GM21717 (cell line): ENCODE measurements at regions not wholly inside any gene's neighbourhood (a gene's known extent, or its start where the extent isn't known, plus 50 kb on each side); places are given as distances from the start of the nearest gene placed in this dataset.

Experiments
- ATAC-seq: cut with Tn5 transposase; IDR thresholded peaks from one replicate; pipeline ENCODE4 v1.9.1; 2021; ENCODE audit warnings: mild to moderate bottlenecking, moderate library complexity; ENCODE audit not compliant: unreplicated experiment

DNA sequence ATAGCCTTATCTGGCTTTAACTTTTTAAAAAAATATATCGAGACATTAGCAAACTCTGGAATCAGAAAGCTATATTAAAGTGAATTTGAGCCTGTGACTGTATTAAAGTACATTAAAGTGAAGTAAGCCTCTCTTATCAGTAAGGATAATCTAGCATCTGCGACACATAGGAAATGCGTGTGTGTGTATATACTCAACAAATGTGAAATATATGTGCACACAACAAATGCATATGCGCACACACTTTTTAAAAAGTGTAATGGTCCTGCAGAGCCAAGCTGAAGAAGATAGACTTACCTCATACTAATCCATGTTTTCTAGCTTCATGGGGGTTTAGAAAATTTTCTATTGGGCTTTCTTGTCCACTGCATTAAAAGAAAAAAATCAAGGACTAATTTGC, 437.1 kb downstream of the ZIC1 start:
- no peak for ATAC-seq

DNA sequence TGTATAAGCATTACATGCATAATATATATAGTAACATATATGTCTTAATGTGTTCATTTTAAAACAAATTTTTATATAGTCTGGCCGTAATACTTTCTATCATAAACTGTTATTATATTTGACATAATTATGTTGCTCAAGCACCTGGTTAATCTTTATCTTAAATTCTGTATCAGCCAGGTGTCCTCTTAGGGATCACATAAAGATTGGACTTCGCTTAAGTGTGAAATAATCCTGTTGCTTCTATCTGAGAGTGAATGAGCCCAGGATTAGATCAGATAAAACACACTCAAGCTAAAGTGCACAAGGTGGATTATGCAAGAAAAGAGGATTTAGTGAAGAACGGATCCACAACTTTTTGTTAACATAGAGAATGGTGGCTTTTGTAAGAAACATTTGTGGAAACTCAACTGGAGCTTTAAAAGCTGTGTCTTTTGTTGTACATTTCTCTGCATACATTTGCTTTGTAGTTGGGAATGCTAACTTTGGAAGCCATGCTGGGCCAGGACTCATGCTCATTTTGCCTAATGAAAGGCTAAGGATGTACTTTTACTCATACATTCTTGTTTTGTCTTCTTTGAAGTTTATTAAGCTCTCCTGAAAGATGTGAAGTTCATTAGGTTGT, 437.8 kb downstream of the ZIC1 start:
- ATAC-seq: no peak

DNA sequence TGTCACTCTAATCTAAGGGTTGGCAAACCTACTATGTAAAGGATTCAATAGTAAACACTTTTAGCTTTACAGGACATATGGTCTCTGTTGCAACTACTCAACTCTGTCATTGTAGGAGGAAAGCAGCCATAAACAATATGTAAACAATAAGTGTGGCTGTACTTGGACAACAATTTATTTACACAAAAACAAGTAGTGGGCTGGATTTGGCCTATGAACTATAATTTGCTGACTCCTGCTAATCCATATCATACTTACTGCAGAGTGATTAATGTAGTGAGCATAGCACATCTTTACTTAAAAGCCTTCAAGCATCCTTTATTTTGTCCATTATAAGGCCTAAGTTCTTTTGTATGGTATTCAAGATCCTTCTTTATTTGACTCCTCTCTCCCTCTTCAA, 441.9 kb downstream of the ZIC1 start:
- no peak for ATAC-seq

DNA sequence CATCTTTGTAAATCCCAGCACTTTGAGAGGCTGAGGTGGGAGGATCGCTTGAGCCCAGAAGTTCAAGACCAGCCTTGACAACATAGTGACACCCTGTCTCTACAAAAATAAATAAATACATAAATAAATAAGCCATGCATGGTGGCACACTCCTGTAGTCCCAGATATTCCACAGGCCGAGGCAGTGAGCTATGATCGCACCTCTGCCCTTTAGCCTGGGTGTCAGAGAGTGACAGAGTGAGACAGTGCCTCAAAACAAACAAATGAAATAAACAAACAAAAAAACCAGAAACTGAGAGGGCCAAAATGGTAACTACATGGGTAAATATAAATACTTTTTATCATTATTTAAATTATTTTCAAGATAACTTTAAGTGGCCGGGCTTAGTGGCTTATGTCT, 445.4 kb downstream of the ZIC1 start:
- no peak for ATAC-seq

DNA sequence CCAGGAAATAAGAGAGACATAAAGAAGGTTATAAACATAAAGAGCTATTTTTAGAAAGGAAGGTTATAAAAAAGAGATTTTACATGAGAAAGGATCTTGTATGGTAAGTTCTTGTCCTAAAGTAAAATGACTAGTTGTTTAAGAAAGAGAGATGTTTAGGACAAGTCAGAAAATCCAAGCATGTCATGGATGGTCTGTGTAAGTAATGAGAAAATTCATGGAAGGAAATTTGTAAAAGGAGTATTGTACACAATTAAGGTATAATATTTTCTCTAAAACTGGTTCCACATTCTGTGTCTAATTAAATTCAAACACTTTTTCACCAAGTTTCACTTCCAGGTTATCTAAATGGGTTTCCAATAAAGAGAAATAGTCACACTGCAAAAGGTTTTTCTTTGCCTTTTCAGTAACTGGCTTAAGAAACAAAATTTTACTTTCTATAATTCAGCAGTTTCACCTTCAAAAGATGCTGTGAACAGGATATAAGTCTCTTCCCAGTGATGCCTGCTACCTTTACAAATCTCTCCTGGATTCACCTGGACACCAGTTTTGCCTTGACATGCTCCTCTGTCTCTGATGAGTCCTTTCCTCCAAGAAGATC, 455.7 kb downstream of the ZIC1 start:
- ATAC-seq: no peak

DNA sequence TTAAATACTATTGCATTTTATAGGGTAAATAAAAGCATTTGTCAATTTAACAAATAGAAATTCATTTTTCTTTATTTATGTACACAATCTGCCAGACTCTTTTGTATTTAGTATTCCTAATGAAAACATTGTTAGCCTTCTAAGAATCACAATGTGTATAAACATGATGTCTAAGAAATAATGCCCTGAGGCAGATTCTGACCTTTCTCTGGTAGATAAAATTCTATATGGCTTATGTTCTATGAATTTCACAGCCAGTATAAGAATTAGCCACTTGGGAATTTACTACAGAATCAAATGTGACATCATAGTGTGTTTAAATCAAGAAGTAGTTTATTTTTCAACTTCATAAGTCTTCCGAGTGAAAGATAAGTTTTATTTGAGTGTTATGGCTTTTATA, 457.4 kb downstream of the ZIC1 start:
- no peak for ATAC-seq

DNA sequence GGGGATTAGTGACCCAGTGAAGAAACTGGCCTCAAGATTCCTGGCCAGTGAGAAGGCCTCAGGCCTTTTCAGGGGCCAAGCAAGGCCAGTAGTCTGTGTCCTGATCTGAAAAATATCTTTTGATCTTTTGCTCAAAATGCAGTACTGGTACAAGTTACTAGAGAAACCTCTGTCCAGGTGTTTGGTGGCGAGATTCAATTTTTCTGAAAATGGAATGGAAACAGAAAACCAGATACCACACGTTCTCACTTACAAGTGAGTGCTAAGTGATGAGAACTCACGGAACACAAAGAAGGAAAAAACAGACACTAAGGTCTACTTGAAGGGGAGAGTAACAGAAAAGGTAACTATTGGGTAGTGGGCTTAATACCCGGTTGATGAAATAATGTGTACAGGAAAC, 463.4 kb downstream of the ZIC1 start:
- peak; percentile 61 for ATAC-seq

DNA sequence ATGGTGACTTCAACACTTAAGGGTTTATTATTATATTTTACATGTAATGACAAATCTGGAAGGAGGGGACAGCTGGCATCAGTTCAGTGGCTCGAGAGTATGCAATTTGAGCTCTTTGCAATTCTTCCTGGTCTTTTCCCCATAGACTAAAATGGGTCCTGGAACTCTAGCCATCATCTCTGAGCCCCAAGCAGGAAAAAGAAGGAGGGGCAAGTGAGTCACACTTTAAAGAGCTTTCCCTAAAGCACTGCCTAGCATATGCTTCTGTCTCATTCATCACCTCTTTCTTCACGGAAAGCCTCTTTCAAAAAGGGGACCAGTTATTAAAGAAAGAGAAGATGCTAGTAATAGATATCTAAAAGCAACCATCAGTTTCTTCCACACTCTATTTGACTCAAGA, 466.3 kb downstream of the ZIC1 start:
- no peak for ATAC-seq

DNA sequence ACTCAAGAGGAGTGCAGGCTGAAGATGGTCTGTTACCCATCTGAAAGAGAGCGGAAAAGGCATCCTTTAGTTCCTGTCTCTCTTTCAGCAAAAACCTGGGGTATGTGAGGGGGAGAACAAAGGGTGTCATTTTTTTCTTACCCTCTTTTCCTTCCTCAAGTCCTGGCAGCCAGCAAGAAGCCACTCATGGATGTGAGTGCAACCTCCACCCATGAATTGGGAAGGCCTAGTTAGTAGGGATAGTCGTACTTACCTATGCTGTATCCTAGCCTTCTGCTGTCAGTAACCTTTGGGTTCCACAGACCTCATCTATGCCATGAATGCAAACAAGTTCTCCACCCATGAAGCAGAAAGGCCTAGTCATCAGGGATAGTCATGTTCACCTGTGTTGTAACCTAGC, 472.8 kb downstream of the ZIC1 start:
- ATAC-seq: no peak

DNA sequence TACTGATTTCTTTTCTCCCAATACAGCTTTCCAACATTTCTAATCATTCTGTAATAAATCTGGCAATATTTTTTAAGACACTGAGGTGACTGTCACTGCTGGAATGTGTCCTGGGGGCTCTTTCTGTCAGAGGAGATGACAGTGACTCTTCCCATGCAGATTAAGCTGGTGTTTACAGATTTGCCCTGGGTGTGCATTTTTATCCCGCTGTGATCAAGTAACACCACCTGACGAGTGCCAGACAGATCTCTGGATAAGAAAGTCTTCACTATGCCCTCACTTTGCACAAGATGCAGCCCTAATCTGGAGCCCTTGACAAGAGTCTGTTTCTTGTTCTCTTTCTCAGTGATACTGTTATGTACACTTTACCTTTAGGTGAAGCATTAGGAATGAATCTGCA, 477.7 kb downstream of the ZIC1 start:
- ATAC-seq: no peak

DNA sequence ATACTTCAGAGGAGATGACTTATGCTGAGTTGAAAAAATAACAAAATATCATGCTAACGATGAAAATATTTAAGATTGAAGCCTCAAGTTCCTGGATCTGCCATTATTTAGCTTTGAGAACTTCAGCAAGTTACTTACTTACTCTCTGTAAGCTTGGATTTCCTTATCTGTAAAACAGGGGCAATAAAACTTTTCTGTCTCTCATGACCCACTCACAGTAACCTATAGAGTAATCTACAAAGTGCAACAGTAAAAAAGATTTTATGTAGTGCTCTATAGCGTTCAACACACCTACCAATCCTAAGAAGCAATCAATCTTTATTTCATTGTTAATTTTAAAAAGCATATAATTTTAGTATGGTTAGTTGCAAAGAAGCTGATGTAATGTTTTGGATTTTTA, 478.6 kb downstream of the ZIC1 start:
- ATAC-seq: no peak

DNA sequence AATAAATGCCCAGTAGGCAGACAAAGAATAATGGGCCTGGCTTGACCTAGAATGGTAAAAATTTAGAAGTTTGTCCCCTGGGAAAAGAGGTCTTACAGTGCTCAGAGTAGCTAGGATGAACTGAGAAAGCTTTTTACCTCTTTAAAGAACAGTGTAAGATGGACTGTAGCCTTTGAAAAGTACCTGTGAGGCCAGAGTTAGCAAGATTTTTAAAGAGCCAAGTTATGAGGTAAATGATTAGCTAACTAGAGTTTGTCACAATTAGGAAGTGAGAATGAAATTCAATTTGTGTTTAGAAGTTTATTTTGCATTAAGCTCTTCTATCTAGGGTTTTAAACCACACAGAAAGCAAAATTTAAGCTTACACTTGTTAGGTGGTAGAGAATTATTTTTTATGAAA, 480.9 kb downstream of the ZIC1 start:
- ATAC-seq: peak; percentile 62

DNA sequence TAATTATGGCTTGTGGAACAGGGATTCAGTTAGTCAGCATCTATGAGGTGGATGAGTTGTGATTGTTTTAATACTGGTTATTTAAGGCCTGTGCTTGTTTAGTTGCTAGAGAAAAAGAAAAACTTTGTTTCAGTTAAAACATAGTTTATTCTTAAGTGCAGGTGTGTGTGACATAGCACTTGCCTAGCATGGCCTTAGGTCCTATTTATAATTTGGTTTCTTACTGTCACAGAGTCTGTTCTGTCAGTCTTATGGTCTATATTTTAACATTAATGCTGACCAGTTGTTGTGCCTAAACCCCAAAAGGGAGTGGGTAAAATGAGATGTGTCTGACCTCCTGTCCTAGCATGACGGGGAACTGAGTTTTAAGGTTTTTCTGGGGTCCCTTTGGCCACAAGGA, 486.3 kb downstream of the ZIC1 start:
- no peak for ATAC-seq

DNA sequence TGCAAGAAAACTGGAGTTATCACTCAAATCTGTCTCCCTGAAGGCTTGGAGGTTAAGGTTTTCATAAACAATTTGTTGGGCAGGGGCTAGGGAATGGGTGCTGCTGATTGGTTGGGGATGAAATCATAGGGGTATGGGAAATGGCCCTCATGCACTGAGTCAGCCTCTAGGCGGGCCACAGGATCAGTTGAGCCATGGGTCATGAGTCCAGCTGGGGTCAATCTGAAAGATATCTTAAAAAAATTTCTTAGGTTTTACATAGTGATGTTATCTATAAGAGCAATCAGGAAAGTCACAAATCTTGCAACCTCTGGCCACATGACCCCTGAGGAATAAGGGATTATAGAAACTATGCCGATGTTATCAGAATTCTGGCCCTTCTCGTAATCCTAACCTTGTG, 491.7 kb downstream of the ZIC1 start:
- no peak for ATAC-seq

DNA sequence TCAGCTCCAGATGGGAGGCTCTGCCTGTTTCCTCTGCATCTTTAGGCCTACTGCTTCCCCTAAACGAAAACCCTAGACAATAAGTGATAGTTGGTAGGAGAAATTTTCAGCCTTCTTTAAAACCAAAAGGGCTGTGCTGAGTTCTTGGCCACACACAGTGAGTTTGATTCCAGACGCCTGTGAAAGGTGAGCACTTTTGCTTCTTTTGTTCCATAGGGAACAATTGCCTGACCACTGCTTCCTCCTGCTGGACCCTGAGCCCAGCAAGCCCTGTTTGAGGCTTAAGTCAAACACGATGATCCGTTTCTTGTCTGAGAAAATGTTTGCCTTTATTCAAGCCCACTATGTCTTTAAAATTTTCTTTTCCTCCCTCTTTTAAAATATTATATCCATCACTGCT, 493.9 kb downstream of the ZIC1 start:
- no peak for ATAC-seq

DNA sequence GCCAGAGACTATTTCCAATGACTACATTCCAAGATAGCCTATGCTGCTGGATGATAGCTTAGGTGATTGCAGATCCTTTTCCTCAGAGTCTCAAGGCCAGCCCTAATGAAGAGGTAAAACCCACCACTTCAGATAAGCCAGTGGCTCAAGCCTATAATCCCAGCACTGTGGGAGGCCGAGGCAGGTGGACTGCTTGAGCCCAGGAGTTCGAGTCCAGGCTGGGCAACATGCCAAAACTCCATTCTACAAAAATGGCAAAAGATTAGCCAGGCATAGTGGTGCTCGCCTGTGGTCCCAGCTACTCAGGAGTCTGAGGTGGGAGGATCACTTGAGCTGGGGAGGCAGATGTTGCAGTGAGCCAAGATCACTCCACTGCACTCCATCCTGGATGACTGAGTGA, 495.3 kb downstream of the ZIC1 start:
- no peak for ATAC-seq

DNA sequence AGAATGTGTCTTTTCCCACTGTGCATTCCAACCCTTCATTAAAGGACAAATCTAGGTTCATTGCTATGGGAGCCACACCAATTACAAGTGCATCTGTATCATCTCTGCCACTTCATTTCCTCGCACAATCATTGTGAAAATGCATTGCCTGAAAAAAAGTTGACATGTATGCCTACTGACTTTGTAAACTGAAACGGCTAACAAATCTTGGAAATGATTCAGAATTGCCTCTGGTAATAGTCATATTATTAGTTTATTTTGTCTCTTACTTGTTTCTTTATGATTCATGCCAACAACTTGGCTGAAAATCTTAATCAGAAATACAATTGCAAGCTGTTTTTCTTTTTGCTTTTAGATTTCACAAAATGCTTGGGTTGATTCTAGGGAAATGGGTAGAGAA, 497.1 kb downstream of the ZIC1 start:
- no peak for ATAC-seq

DNA sequence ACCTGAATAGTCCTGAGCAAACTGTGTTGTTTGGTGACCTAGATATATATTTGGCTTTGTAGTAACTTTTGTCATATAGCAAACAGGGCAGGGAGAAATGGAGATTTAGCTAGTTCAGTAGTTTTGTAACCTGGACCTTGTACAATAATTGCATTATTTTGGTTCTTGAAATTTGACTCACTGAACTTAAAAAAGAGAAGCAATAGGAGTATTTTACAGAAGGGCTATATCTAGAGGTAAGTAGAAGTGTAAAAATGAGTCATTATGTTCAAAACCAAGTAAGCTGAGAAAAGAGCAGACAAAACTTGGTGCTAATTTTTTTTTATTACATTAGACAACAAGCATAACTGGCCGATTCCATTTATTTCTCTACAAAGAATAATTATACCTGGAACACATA, 505.4 kb downstream of the ZIC1 start:
- no peak for ATAC-seq

DNA sequence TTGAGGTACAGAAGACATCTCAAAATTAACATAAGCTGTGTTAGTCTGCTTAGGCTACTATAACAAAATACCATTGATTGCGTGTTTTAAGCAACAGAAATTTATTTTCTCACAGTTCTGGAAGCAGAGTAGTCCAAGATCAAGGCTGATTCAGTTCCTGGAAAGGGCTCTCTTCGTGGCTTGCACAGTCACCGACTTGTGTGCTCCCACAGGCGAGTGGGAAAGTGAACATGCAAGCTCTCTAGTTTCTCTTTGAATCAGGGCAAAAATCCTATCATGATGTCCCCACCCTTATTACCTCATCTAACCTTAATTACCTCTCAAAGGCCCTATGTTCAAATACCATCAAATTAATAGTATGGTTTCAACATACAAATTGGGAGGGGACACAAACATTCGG, 505.9 kb downstream of the ZIC1 start:
- peak; percentile 56 for ATAC-seq

DNA sequence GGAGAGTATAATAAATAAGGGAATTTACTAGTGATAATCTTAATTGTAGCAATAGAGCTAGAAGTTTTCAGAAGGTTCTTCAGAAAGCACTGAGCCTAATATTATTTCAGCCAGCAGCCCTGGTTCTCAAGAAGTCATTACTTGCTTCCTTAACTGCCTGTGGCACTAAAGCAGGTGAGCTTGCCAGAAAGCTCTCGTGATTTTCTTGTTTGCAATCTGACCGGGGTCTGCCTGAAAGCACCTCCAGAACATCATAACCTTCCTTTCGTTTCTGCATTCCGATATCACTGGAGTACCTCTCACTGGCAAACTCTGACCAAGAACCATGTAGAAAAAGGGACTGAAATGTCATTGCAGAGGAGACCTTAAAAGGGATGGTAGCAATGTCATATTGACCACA, 510.3 kb downstream of the ZIC1 start:
- ATAC-seq: no peak

DNA sequence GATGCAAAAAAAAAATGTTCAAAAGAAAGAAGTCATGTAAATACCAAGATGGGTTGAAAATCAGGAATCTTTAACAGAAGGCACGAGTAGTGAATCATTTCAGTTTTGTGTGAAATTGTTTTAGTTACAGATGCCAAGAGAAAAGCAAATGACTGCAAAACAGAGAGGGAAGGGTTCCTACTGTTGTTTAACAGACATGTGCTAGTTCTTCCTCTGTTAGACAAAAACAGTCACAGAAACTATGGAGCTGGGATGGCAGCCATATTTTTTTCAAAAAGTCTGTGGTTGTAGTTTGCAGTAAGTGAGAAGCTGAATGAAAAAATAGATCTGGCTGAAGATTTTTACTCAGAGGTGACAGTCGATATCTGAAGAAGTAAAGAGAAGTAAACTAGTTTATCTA, 511.9 kb downstream of the ZIC1 start:
- ATAC-seq: no peak

DNA sequence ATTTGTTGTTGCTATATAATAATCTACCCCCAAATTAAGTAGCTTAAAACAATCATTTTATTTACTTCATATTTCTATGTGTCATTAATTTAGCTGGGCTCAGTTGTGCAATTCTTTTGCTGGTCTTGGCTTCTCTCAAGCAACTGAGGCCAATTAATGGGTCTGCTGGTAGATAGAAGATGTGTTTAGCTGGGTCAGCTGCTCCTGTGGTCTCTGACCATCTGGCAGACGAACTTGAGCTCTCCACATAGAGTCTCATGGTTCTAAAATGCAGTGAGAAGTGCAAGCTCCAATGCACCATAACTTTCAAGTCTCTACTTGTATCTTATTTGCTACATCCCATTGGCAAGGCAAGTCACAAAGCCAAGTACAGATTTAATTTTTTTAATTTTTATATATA, 515.6 kb downstream of the ZIC1 start:
- ATAC-seq: no peak

DNA sequence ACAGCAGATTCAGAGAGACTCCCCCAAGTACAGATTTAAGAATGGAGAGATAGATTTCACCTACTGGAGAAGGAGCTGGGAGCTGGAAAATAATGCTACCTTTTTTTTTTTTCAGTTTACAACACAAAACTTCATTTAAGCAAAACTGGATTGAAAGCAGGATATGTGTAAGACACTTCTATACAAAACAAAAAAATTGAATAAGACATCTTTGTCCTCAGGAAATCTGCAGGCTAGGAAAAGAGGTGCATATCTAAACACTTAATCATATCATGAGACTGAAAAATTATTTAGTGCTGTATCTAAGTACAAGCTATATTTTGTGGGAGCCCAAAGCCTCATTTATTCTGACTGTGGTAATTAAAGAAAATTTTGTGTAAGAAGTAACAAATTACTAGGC, 516.1 kb downstream of the ZIC1 start:
- no peak for ATAC-seq
